ENCODE measurements at regions not wholly inside any gene's neighbourhood (a gene's known extent, or its start where the extent isn't known, plus 50 kb on each side); places are given as distances from the start of the nearest gene placed in this dataset.

GRCh38 chr21:45338311-45339017 lies 50.8 kb upstream of the POFUT2 start:
- no peak for DNase-seq (ENCODE audit: low spot score)

- no peak for DNase-seq (ENCODE audit: low spot score)
Observed at GRCh38 chr21:45339421-45340402, 52.0 kb upstream of the POFUT2 start.

GRCh38 chr21:45340515-45340914 lies 52.8 kb upstream of the POFUT2 start:
- no peak for DNase-seq (ENCODE audit: low spot score)

- DNase-seq (ENCODE audit: low spot score), result no peak
Observed at GRCh38 chr21:45341261-45341660, 53.6 kb upstream of the POFUT2 start.

GRCh38 chr21:45341779-45342178 lies 54.1 kb upstream of the POFUT2 start:
- no peak for DNase-seq (ENCODE audit: low spot score)

- DNase-seq (ENCODE audit: low spot score), result no peak
Observed at GRCh38 chr21:45343891-45344290, 56.2 kb upstream of the POFUT2 start.

- no peak for DNase-seq (ENCODE audit: low spot score)
Observed at GRCh38 chr21:45344576-45344975, 56.9 kb upstream of the POFUT2 start.

- no peak for DNase-seq (ENCODE audit: low spot score)
Observed at GRCh38 chr21:45347048-45347711, 57.8 kb upstream of the COL18A1 start.

GRCh38 chr21:45347712-45348499 lies 57.1 kb upstream of the COL18A1 start:
- peak; percentile 29 for DNase-seq (ENCODE audit: low spot score)

- DNase-seq (ENCODE audit: low spot score), result no peak
Observed at GRCh38 chr21:45348591-45349327, 56.2 kb upstream of the COL18A1 start.

GRCh38 chr21:45350206-45350854 lies 54.6 kb upstream of the COL18A1 start:
- no peak for DNase-seq (ENCODE audit: low spot score)

GRCh38 chr21:45351061-45351460 lies 53.9 kb upstream of the COL18A1 start:
- no peak for DNase-seq (ENCODE audit: low spot score)

GRCh38 chr21:45351526-45352275 lies 53.3 kb upstream of the COL18A1 start:
- DNase-seq (ENCODE audit: low spot score), result no peak

GRCh38 chr21:45352621-45353139 lies 52.3 kb upstream of the COL18A1 start:
- DNase-seq (ENCODE audit: low spot score), result no peak

GRCh38 chr21:45353200-45353599 lies 51.8 kb upstream of the COL18A1 start:
- no peak for DNase-seq (ENCODE audit: low spot score)

GRCh38 chr21:45354970-45355369 lies 50.0 kb upstream of the COL18A1 start:
- no peak for DNase-seq (ENCODE audit: low spot score)
